SK-N-SH (cell line): ENCODE measurements at regions not wholly inside any gene's neighbourhood (a gene's known extent, or its start where the extent isn't known, plus 50 kb on each side); places are given as distances from the start of the nearest gene placed in this dataset.

Source experiments
- CHD2 ChIP-seq: fragments of 150-350 bp; IDR thresholded peaks from 2 replicates; pipeline ENCODE4 v1.6.1; 2018; ENCODE audit warnings: low read length; ENCODE audit not compliant: partially characterized antibody
- EP300 ChIP-seq, 2 experiments: IDR thresholded peaks; 2 replicates each; pipeline versions ENCODE4 v1.4.0 to v1.6.1; 2012; ENCODE audit warnings: borderline replicate concordance in 1 of 2, low read depth in 1 of 2, low read length in 1 of 2
- GATA2 ChIP-seq: sonication (generic); formaldehyde crosslinking; IDR thresholded peaks from 2 replicates; pipeline ENCODE4 v1.5.0; 2020; ENCODE audit warnings: mild to moderate bottlenecking, missing genetic modification reagents
- POLR2AphosphoS5 ChIP-seq: IDR thresholded peaks from 2 replicates; pipeline ENCODE4 v1.6.1; 2012; ENCODE audit warnings: low read depth, low read length
- RAD21 ChIP-seq: IDR thresholded peaks from 2 replicates; pipeline ENCODE4 v1.6.1; 2012; ENCODE audit warnings: mild to moderate bottlenecking, low read length
- TF ChIP-seq, protein P1 (sequence below): fragments of 200-600 bp; sonication (generic); IDR thresholded peaks from 2 replicates; pipeline ENCODE4 v1.6.1; 2017; ENCODE audit warnings: antibody characterized with exemption, mild to moderate bottlenecking, moderate library complexity
- TF ChIP-seq, protein P2 (sequence below): fragments of 150-350 bp; IDR thresholded peaks from 2 replicates; pipeline ENCODE4 v1.6.1; 2017; ENCODE audit warnings: antibody characterized with exemption, low read length, low read depth, borderline replicate concordance
- TF ChIP-seq, protein P3 (sequence below): IDR thresholded peaks from 2 replicates; pipeline ENCODE4 v1.4.0; 2012; ENCODE audit warnings: low read depth, borderline replicate concordance

DNA sequence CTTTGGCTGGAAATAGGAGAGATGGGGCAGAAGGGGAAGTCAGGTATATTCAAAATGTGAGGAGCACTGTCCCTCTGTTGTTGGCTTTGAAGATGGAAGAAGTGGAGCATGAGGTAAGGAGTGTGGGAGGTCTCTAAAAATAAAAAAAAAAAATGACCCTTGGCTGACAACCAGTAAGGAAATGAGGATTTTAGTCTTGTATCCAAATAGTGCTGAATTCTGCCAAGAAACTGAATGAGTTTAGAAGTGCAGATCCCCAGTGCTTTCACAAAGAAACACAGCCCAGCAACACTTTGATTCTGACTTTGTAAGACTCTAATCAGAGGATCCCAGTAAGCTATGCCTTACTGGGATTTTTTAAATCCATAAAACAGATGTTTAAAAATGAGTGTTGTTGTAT lies 367.9 kb downstream of the CYLC2 start:
- TF ChIP-seq, protein P1, sequence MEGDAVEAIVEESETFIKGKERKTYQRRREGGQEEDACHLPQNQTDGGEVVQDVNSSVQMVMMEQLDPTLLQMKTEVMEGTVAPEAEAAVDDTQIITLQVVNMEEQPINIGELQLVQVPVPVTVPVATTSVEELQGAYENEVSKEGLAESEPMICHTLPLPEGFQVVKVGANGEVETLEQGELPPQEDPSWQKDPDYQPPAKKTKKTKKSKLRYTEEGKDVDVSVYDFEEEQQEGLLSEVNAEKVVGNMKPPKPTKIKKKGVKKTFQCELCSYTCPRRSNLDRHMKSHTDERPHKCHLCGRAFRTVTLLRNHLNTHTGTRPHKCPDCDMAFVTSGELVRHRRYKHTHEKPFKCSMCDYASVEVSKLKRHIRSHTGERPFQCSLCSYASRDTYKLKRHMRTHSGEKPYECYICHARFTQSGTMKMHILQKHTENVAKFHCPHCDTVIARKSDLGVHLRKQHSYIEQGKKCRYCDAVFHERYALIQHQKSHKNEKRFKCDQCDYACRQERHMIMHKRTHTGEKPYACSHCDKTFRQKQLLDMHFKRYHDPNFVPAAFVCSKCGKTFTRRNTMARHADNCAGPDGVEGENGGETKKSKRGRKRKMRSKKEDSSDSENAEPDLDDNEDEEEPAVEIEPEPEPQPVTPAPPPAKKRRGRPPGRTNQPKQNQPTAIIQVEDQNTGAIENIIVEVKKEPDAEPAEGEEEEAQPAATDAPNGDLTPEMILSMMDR: no peak
- TF ChIP-seq GATA2 (CRISPR knock-in tag): no peak
- TF ChIP-seq POLR2AphosphoS5: no peak
- TF ChIP-seq CHD2: no peak
- TF ChIP-seq EP300 (IDR thresholded peaks at IDR 0.05; ENCODE audit: borderline replicate concordance in 1 of 2, low read depth in 1 of 2, low read length in 1 of 2): no peak
- TF ChIP-seq RAD21: no peak
- TF ChIP-seq, protein P2, sequence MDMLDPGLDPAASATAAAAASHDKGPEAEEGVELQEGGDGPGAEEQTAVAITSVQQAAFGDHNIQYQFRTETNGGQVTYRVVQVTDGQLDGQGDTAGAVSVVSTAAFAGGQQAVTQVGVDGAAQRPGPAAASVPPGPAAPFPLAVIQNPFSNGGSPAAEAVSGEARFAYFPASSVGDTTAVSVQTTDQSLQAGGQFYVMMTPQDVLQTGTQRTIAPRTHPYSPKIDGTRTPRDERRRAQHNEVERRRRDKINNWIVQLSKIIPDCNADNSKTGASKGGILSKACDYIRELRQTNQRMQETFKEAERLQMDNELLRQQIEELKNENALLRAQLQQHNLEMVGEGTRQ: no peak
- TF ChIP-seq, protein P3, sequence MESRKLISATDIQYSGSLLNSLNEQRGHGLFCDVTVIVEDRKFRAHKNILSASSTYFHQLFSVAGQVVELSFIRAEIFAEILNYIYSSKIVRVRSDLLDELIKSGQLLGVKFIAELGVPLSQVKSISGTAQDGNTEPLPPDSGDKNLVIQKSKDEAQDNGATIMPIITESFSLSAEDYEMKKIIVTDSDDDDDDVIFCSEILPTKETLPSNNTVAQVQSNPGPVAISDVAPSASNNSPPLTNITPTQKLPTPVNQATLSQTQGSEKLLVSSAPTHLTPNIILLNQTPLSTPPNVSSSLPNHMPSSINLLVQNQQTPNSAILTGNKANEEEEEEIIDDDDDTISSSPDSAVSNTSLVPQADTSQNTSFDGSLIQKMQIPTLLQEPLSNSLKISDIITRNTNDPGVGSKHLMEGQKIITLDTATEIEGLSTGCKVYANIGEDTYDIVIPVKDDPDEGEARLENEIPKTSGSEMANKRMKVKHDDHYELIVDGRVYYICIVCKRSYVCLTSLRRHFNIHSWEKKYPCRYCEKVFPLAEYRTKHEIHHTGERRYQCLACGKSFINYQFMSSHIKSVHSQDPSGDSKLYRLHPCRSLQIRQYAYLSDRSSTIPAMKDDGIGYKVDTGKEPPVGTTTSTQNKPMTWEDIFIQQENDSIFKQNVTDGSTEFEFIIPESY: no peak
